ENCODE measurements at regions not wholly inside any gene's neighbourhood (a gene's known extent, or its start where the extent isn't known, plus 50 kb on each side); places are given as distances from the start of the nearest gene placed in this dataset.
"Not testable (repeated sequence)": the region's sequence is repeated elsewhere in the genome, so short reads cannot be mapped to it uniquely, and the experiment has no call there.

DNA sequence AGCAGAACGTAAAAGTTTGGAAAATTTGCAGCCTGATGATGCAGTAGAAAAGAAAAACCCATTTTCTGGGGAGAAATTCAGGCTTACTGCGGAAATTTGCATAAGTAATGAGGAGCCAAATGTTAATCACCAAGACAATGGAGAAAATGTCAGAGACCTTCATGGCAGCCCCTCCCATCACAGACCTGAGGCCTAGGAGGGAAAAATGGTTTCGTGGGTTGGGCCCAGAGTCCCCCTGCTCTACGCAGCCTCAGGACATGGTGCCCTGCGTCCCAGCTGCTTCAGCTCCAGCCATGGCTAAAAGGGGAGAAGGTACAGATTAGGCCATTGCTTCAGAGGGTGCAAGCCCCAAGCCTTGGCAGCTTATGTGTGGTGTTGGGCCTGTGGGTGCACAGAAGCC is 255.1 kb upstream of the DIPK2B start:
- not testable (repeated sequence) for FAIRE-seq

- no peak for FAIRE-seq
Measured at GRCh38 chrX:45454290-45454689, 253.6 kb upstream of the DIPK2B start.

GRCh38 chrX:45449982-45450381 is 249.3 kb upstream of the DIPK2B start:
- FAIRE-seq = no peak

DNA sequence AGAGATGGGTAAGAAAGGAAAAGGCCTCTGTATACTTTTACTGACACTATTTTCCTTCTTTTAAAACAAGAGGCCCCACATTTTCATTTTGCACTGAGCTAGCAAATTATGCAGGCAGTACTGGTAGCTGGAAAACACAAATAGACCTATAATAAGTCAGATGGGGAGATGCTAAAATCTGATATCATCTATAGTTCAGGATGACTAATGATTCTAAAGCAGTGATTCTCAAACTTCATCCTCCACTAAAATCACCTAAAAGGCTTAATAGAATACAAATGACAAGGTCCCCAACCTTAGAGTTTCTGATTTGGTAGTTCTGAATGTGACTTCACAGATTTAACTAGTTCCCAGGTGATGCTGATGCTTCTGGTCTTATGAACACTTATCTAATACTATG is 247.3 kb upstream of the DIPK2B start:
- FAIRE-seq = no peak

DNA sequence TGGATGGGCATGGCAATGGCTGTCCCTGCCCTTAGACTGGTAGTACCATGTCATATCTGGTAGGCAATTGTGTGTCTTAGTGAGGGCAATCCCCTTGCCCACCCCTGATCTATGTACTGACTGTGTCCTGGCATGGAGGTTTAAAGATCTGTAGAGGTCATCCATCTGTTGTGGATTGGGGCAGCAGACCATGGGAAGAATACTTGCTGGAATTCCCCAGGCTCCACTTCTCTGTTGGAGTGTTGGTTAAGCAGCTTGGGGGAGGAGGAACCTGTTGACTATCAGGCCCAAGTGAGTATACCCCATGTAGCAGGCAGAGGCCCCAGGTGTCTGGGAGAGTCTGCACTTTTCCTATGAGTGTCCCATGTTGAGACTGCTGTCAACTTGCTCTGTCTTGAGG is 246.7 kb upstream of the DIPK2B start:
- FAIRE-seq = no peak

DNA sequence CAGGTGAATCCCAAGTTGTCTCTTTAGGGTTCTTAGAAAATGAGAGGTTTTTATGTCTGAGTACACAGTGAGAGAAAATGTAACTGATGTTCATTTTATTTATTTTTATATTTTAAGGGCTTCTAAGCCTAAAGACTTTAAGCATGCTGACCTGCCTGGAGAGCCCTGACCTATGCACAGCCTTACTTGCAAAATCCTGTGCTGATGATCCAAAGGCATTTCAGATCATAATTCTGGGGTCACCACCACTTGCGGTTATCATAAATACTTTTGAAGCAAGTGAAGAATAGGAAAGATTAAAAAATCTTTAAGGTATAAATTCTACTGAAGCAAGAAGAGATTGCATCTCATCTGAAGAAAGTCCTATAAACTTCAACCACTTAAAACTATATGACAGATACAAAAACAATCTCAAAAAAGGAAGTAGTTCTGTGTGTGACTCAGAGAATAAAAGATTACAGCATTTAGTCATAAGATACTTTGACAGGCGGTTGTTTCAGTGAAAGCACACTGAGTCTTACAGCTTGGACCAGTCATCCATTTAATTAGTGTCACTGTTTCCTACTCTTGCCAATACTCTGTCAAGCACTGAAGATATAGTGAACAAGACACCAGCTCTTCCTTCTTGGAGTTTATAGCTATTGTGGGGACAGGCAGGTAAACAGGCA is 245.2 kb upstream of the DIPK2B start:
- no peak for FAIRE-seq

GRCh38 chrX:45437186-45437585 is 236.5 kb upstream of the DIPK2B start:
- no peak for FAIRE-seq

- FAIRE-seq = no peak
Measured at GRCh38 chrX:45435481-45435880, 234.8 kb upstream of the DIPK2B start.

DNA sequence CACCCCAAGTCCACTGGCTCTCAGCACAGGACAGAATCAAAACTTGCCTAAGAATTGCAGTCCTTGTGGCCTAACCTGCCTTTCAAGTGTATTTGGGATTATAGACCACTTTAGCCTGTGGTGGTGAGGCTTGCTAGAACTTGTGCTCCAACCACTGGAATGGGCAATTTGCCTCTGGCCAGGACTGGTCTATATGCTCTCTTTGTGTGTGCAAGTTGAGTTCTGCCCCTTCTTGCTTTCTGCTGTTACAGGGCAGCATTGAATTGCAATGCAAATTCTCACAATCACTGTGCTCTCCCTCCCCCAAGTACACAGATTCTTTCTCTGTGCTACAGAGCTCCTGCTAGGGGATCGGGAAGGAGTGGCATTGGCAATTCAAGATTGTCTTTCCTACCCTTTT is 233.6 kb upstream of the DIPK2B start:
- FAIRE-seq = no peak

DNA sequence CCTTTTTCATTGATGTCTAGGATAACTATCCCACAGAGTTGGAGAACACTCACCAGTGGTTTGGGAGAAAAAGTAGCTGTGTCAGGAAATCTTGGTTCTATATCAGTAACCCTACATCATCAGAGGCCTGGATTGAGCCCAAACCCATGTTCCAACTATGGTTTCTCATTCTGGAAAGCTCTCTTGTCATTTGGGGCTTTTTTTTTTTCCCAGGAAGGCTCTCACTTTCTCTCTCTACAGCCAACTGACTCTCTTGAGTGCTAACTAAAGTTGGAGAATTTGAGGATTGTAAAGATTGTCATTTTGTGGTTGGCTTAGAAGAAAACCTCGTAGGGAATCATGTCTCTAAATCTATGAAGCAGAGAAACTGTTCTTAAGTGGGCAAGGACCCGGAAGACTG is 228.2 kb upstream of the DIPK2B start:
- FAIRE-seq = no peak

DNA sequence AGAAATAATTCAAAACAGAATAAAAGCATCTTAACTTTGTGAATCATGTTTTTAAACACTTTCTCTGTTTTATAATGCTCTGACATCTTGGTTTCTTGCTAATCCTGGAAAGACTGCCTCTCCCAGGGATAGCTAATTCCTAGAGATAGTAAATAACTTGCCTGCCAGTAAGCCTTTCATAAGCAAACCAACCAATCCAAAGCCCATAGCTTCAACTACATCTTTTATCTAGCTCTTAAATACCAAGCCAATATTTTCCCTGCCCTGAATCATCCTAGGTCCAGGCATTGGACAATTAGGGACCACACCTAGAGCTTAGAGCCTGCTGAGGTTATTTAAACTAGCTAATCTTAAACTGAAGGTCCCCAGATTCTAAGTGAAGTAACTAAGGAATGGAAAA is 223.7 kb upstream of the DIPK2B start:
- FAIRE-seq = no peak

DNA sequence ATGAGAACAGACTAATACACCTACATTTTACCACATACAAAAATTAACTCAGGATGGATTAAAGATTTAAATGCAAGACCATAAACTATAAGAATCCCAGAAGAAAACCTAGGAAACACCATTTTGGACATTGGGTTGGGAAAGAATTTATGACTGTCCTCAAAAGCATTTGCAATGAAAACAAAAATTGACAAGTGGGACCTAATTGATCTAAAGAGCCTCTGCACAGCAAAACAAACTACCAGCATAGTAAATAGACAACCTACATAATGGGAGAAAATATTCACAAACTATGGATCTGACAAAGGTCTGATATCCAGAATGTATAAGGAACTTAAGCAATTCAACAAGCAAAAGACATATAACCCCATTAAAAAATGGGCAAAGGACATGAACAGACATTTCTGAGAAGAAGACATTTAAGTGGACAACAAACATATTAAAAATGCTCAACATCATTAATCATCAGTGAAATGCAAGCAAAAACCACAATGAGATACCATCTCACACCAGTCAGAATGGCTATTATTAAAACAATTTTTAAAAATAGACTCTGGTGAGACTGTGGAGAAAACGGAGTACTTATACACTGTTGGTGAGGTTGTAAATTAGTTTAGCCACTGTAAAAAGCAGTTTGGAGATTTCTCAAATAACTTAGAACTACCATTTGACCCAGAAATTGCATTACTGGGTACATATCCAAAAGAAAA is 221.7 kb upstream of the DIPK2B start:
- no peak for FAIRE-seq

DNA sequence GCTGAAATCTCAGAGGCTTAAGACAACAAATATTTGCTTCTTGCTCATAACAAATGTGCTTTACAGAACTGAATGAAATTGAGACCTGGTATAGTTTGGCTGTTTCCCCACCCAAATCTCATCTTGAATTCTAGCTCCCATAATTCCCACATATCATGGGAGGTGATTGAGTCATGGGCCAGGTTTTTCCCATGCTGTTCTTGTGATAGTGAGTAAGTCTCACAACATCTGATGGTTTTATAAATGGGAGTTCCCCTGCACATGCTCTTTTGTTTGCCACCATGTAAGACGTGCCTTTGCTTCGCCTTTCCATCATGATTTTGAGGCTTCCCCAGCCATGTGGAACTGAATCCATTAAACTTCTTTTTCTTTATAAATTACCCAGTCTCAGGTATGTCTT is 221.1 kb upstream of the DIPK2B start:
- FAIRE-seq = no peak

- no peak for FAIRE-seq
Measured at GRCh38 chrX:45404206-45404605, 203.5 kb upstream of the DIPK2B start.

GRCh38 chrX:45401923-45402322 is 201.2 kb upstream of the DIPK2B start:
- no peak for FAIRE-seq

DNA sequence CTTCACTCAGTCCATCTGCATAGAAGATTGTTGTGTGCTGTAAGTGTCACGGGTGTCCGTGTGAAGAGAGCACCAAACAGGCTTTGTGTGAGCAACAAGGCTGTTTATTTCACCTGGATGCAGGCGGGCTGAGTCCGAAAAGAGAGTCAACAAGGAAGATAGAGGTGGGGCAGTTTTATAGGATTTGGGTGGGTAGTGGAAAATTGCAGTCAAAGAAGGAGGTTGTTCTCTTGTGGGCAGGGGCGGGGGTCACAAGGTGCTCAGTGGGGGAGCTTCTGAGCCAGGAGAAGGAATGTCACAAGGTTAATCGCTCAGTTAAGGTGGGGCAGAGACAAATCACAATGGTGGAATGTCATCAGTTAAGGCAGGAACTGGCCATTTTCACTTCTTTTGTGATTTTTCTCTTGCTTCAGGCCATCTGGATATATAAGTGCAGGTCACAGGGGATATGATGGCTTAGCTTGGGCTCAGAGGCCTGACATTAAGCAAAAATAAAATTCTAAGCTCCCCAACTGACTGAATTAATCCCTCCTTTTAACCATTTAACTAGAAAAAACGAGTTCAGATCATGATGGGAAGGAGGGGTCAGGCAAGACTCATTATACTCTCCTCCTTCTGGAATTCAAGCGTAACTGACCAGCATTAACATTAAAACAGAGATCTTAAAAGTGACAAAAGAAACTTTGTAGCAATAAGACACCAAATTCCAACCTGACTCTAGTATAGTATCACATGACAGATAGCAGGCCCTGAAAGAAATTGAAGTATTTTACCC is 200.5 kb upstream of the DIPK2B start:
- FAIRE-seq = not testable (repeated sequence)

- no peak for FAIRE-seq
Measured at GRCh38 chrX:45400027-45400779, 199.5 kb upstream of the DIPK2B start.

DNA sequence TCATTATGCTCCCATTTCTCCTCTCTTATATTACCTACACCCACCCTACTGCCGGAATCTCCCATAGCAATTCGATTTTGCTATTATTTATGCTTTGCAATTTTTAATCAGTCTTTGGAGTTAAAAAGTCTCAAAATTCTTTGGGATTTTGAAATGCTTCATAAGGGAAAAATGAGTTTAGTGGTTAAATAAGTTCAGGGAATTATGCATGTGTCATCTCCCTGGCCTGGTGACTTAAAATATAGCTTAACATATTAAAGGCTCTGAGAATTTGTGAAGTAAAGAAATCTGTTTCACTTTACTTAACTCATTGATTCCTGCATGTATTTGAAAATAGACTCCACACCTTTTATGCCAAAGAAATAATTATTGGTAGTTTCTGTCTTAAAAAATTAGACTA is 185.1 kb upstream of the DIPK2B start:
- no peak for FAIRE-seq

DNA sequence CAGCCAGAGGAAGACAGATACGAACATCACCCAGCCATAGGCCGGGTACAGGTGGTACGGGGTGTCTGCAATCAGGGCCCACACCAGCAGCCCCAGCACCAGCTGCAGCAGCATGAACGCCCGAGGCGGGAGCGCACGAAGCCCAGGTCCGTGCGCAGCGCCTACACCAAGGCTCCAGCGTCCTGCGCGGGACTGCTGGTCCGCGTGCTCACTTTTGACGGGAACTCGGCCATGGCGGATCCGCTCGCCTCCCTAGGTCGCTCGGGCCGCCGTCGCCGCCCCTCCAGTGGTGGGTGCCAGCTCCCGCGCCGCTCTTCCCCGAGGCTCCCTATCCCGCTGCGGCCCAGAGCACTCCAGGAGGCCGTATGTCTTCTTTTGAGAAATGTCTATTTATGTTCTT is 181.2 kb upstream of the DIPK2B start:
- FAIRE-seq = no peak

- no peak for FAIRE-seq
Measured at GRCh38 chrX:45381366-45381765, 180.7 kb upstream of the DIPK2B start.

DNA sequence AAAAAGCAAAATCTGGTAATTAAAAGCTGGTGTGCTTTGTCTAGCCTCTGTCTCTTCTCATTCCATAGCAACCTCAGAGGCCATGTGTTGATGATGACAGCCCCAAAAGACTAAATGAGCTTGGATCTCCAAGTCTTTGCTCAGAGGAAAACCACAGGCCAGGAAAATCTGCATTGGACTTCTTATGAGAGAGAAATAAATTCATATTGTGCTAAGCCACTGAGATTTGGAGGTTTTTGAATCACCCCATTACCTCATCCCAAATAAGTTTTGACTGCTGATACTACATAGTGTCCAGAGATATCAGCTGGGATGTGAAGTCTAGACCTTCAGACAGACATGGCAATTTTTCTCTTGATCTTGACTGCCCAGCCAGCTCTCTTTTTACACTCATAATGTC is 178.6 kb upstream of the DIPK2B start:
- no peak for FAIRE-seq

DNA sequence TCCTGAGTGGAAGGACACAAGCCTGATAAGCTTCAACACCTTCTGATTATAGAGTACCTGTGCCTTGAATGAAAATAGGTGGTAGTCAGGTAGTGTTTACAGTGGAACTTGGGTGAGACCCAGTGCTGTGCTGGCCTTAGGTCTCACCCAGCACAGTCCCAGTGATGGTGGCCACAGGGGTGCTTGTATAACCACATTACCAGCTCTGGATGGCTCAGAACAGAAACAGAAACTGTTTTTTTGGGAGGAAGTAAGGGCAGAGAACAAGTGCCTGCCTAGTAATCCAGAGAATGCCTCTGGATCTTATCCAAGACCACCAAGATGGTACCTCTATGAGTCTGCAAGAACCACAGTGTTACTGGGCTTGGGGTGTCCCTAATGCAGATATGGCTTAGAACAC is 171.5 kb upstream of the DIPK2B start:
- no peak for FAIRE-seq

DNA sequence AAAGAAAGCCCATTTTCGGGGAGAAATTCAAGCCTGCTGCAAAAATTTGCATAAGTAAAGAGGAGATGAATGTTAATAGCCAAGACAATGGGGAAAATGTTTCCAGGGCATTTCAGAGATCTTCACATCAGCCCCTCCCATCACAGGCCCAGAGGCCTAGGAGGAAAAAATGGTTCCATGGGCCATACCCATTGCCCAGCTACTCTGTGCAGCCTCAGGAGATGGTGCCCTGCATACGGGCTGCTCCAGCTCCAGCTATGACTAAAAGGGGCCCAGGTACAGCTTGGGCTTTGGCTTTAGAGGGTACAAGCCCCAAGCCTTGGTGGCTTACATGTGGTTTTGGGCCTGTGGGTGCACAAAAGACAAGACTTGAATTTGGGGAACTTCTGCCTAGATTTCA is 168.0 kb upstream of the DIPK2B start:
- FAIRE-seq = no peak
